Neural cell (in vitro differentiated cells): ENCODE measurements at regions not wholly inside any gene's neighbourhood (a gene's known extent, or its start where the extent isn't known, plus 50 kb on each side); places are given as distances from the start of the nearest gene placed in this dataset.

Source experiments
- H2AFZ ChIP-seq: fragments of 200-600, 300-800 bp; sonication (generic), shearing (Covaris generic); 2 replicates; pipeline ENCODE4 v1.6.0; 2014; ENCODE audit warnings: low read depth, mild to moderate bottlenecking, antibody characterized with exemption, low read length, moderate library complexity
- H3F3A ChIP-seq: fragments of 200-600 bp; shearing (Covaris generic); 2 replicates; pipeline ENCODE4 v1.6.1; 2016; ENCODE audit warnings: mild to moderate bottlenecking, moderate library complexity, mixed read lengths, antibody characterized with exemption, low read length; ENCODE audit not compliant: insufficient read depth, poor library complexity, severe bottlenecking
- H3K27ac ChIP-seq: fragments of 200-600, 300-800 bp; sonication (generic), shearing (Covaris generic); 2 replicates; pipeline ENCODE4 v1.5.1; 2014; ENCODE audit warnings: mild to moderate bottlenecking, low read length, moderate library complexity
- H3K27me3 ChIP-seq: fragments of 300-800, 200-600 bp; sonication (generic), shearing (Covaris generic); 2 replicates; pipeline ENCODE4 v1.6.0; 2014; ENCODE audit warnings: mild to moderate bottlenecking, low read depth, low read length, moderate library complexity; ENCODE audit not compliant: insufficient read depth
- H3K36me3 ChIP-seq: fragments of 300-800, 200-600 bp; sonication (generic), shearing (Covaris generic); 2 replicates; pipeline ENCODE4 v1.5.1; 2014; ENCODE audit warnings: mild to moderate bottlenecking, antibody characterized with exemption, low read length, moderate library complexity; ENCODE audit not compliant: insufficient read depth
- H3K4me2 ChIP-seq: fragments of 300-800, 200-600 bp; sonication (generic), shearing (Covaris generic); 2 replicates; pipeline ENCODE4 v1.6.0; 2014; ENCODE audit warnings: mild to moderate bottlenecking, low read length
- H3K4me3 ChIP-seq: fragments of 300-800, 200-600 bp; sonication (generic), shearing (Covaris generic); 2 replicates; pipeline ENCODE4 v1.5.1; 2014; ENCODE audit warnings: mild to moderate bottlenecking, low read length, moderate library complexity
- H3K79me2 ChIP-seq: fragments of 200-600 bp; shearing (Covaris generic); replicated peaks from 2 replicates; pipeline ENCODE4 v1.6.0; 2014; ENCODE audit warnings: mild to moderate bottlenecking, low read length, moderate library complexity; ENCODE audit not compliant: insufficient read depth
- H3K9ac ChIP-seq: fragments of 300-800, 200-600 bp; sonication (generic), shearing (Covaris generic); 2 replicates; pipeline ENCODE4 v1.6.1; 2016; ENCODE audit warnings: mild to moderate bottlenecking, low read length, mixed read lengths
- H3K9me2 ChIP-seq: fragments of 200-600 bp; shearing (Covaris generic); 2 replicates; pipeline ENCODE4 v1.6.1; 2016; ENCODE audit warnings: mild to moderate bottlenecking, low read length, mixed read lengths; ENCODE audit not compliant: insufficient read depth
- H3K9me3 ChIP-seq: fragments of 200-600, 300-800 bp; sonication (generic), shearing (Covaris generic); 2 replicates; pipeline ENCODE4 v1.6.1; 2016; ENCODE audit warnings: mild to moderate bottlenecking, mixed run types, low read length, moderate library complexity, mixed read lengths
- H4K20me1 ChIP-seq: fragments of 200-600 bp; shearing (Covaris generic); 2 replicates; pipeline ENCODE4 v1.6.1; 2016; ENCODE audit warnings: mild to moderate bottlenecking, mixed run types; ENCODE audit not compliant: insufficient read depth
- CTCF ChIP-seq: fragments of 450-650 bp; IDR thresholded peaks from 2 replicates; pipeline ENCODE4 v1.5.1; 2014; ENCODE audit warnings: antibody characterized with exemption, mild to moderate bottlenecking, moderate library complexity; ENCODE audit not compliant: poor library complexity, severe bottlenecking
- EP300 ChIP-seq: fragments of 450-650 bp; conservative IDR thresholded peaks from 2 replicates; pipeline ENCODE4 v1.6.1; 2014; ENCODE audit warnings: antibody characterized with exemption, mild to moderate bottlenecking, moderate library complexity; ENCODE audit not compliant: poor library complexity, severe bottlenecking
- EZH2 ChIP-seq: fragments of 200-600, 300-800 bp; shearing (Covaris generic), sonication (generic); IDR thresholded peaks from 2 replicates; pipeline ENCODE4 v1.6.1; 2014; ENCODE audit warnings: antibody characterized with exemption, low read length, borderline replicate concordance, mild to moderate bottlenecking; ENCODE audit not compliant: insufficient read depth, poor library complexity, severe bottlenecking
- MXI1 ChIP-seq: fragments of 450-650 bp; conservative IDR thresholded peaks from 2 replicates; pipeline ENCODE4 v1.6.1; 2014; ENCODE audit warnings: antibody characterized with exemption, mild to moderate bottlenecking; ENCODE audit not compliant: poor library complexity, severe bottlenecking
- POLR2AphosphoS5 ChIP-seq: IDR thresholded peaks from 2 replicates; pipeline ENCODE4 v1.6.1; 2012
- RAD21 ChIP-seq: fragments of 450-650 bp; conservative IDR thresholded peaks from 2 replicates; pipeline ENCODE4 v1.6.1; 2014; ENCODE audit warnings: antibody characterized with exemption, mild to moderate bottlenecking, moderate library complexity
- REST ChIP-seq: IDR thresholded peaks from 2 replicates; pipeline ENCODE4 v1.6.1; 2012; ENCODE audit warnings: borderline replicate concordance
- SMC3 ChIP-seq: fragments of 450-650 bp; conservative IDR thresholded peaks from 2 replicates; pipeline ENCODE4 v1.6.1; 2014; ENCODE audit warnings: antibody characterized with exemption, mild to moderate bottlenecking, moderate library complexity; ENCODE audit not compliant: poor library complexity
- TAF1 ChIP-seq: IDR thresholded peaks from 2 replicates; pipeline ENCODE4 v1.6.1; 2012; ENCODE audit warnings: low read depth

GRCh38 chr4:83759611-83760010 is 223.7 kb downstream of the GPAT3 start:
- no peak overlapping the region for H3K27ac ChIP-seq

DNA sequence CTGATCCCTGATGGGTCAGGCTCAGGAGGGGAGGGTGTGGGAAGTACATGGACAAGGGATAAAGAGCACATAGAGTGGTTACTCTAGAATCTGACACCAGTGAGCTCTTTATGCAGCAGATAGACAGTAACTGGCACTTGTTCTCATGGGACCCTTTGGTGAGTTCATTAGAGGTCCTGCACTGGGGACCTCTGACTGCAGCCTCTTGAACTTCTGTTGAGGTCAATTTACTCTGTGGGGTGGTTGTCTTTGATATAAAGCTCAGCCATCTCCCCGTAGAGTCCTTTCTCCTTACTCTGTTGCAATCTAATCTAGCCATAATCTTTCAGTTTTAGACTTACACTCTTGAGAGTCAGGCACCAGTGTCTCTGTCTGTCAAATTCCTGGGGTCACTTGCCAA is 222.4 kb downstream of the GPAT3 start:
- no peaks in the 10 kb centered on the region for H3K9me2 ChIP-seq
- no peaks in the 10 kb centered on the region for H3K79me2 ChIP-seq
- no peaks in the 10 kb centered on the region for H3K9me3 ChIP-seq
- H3K4me3 ChIP-seq, result no peak overlapping the region
- H3K9ac ChIP-seq, result no peak overlapping the region
- H3K36me3 ChIP-seq, result no peaks in the 10 kb centered on the region
- H2AFZ ChIP-seq, result no peak overlapping the region
- H3F3A ChIP-seq, result no peaks in the 10 kb centered on the region
- H4K20me1 ChIP-seq, result no peaks in the 10 kb centered on the region
- TF ChIP-seq RAD21 (no peak), EZH2 (no peak), EP300 (no peak), REST (no peak), CTCF (no peak), POLR2AphosphoS5 (no peak), MXI1 (no peak), TAF1 (no peak), SMC3 (no peak)
- no peaks in the 10 kb centered on the region for H3K27me3 ChIP-seq
- no peak overlapping the region for H3K27ac ChIP-seq
- H3K4me2 ChIP-seq, result no peak overlapping the region

More at GRCh38 chr4:83759611-83760010, 223.7 kb downstream of the GPAT3 start:
- no peaks in the 10 kb centered on the region for H3K79me2 ChIP-seq
- no peaks in the 10 kb centered on the region for H3K27me3 ChIP-seq
- no peaks in the 10 kb centered on the region for H3F3A ChIP-seq
- no peaks in the 10 kb centered on the region for H4K20me1 ChIP-seq
- no peak overlapping the region for H2AFZ ChIP-seq
- no peaks in the 10 kb centered on the region for H3K36me3 ChIP-seq
- no peak overlapping the region for H3K4me3 ChIP-seq
- H3K4me2 ChIP-seq, result no peak overlapping the region
- TF ChIP-seq MXI1 (no peak), RAD21 (no peak), CTCF (no peak), EZH2 (no peak), POLR2AphosphoS5 (no peak)
- no peaks in the 10 kb centered on the region for H3K9me2 ChIP-seq
- H3K9me3 ChIP-seq, result no peaks in the 10 kb centered on the region
- no peak overlapping the region for H3K9ac ChIP-seq
